H1 (cell line): ENCODE measurements at regions not wholly inside any gene's neighbourhood (a gene's known extent, or its start where the extent isn't known, plus 50 kb on each side); places are given as distances from the start of the nearest gene placed in this dataset.

Experiments used
- CTCF ChIA-PET: fragments of 300-600 bp; sonication (Branson Sonifier 250); formaldehyde crosslinking; loops from one replicate; lab custom pipeline; 2021; ENCODE audit not compliant: partially characterized antibody; lab: Charles Lee
- POLR2A ChIA-PET: fragments of 300-600 bp; sonication (Branson Sonifier 250); formaldehyde crosslinking; loops from one replicate; lab custom pipeline; 2021; ENCODE audit warnings: inconsistent platforms; ENCODE audit not compliant: partially characterized antibody; lab: Charles Lee
- DNase-seq, 2 experiments: peaks; one replicate each; pipeline versions ENCODE4 v3.0.0 to v3.0.0-alpha.2; 2010 to 2022; ENCODE audit warnings: low spot score in 2 of 2, low read depth in 1 of 2, mixed read lengths in 1 of 2
- FAIRE-seq: peaks from 2 replicates; lab custom pipeline; 2011; peaks lifted over from hg19 to GRCh38; lab: Jason Lieb, UNC
- H2AFZ ChIP-seq: 2 replicates; pipeline ENCODE4 v1.8.1; 2012; ENCODE audit warnings: low read length, inconsistent platforms
- H2AK5ac ChIP-seq: 2 replicates; pipeline ENCODE4 v1.6.1; 2013; ENCODE audit warnings: low read depth, low read length
- H2BK120ac ChIP-seq: replicated peaks from 2 replicates; pipeline ENCODE3; 2013; ENCODE audit warnings: low read depth, low read length, inconsistent platforms
- H2BK12ac ChIP-seq: 2 replicates; pipeline ENCODE4 v1.6.1; 2013; ENCODE audit warnings: low read depth, low read length
- H2BK15ac ChIP-seq: 2 replicates; pipeline ENCODE4 v1.6.1; 2013; ENCODE audit warnings: low read length
- H2BK20ac ChIP-seq: 2 replicates; pipeline ENCODE4 v1.6.1; 2013; ENCODE audit warnings: low read length
- H2BK5ac ChIP-seq: 2 replicates; pipeline ENCODE4 v1.6.1; 2013; ENCODE audit warnings: low read depth, low read length
- H3K14ac ChIP-seq: 2 replicates; pipeline ENCODE4 v1.6.1; 2013; ENCODE audit warnings: inconsistent platforms; ENCODE audit not compliant: insufficient read length
- H3K18ac ChIP-seq: 2 replicates; pipeline ENCODE4 v1.6.1; 2013; ENCODE audit warnings: low read length; ENCODE audit errors: extremely low read depth
- H3K23ac ChIP-seq: 2 replicates; pipeline ENCODE4 v1.6.1; 2013; ENCODE audit warnings: inconsistent platforms; ENCODE audit not compliant: insufficient read length
- H3K23me2 ChIP-seq: 2 replicates; pipeline ENCODE4 v1.6.1; 2013; ENCODE audit warnings: low read depth, low read length
- H3K27ac ChIP-seq: 2 replicates; pipeline ENCODE4 v1.6.1; 2011; ENCODE audit warnings: low read depth, low read length, inconsistent platforms
- H3K27me3 ChIP-seq, 4 experiments: replicated peaks in 1 of 4; 1 replicate in 1 of 4; 2 replicates in 3 of 4; pipeline versions ENCODE4 v1.6.1 to v1.8.1; 2011 to 2013; ENCODE audit warnings: low read length in 3 of 4, mild to moderate bottlenecking in 3 of 4, inconsistent platforms in 2 of 4, mixed read lengths in 2 of 4, moderate library complexity in 1 of 4; ENCODE audit not compliant: control insufficient read depth in 3 of 4, insufficient read depth in 3 of 4; ENCODE audit errors: extremely low read depth in 1 of 4
- H3K36me3 ChIP-seq, 4 experiments: 2 replicates each; pipeline versions ENCODE4 v1.6.1 to v1.8.1; 2011 to 2013; ENCODE audit warnings: mild to moderate bottlenecking in 4 of 4, low read length in 3 of 4, moderate library complexity in 2 of 4, control low read depth in 1 of 4, inconsistent platforms in 1 of 4; ENCODE audit not compliant: insufficient read depth in 4 of 4, control insufficient read depth in 2 of 4
- H3K4ac ChIP-seq: replicated peaks from 2 replicates; pipeline ENCODE3; 2013; ENCODE audit warnings: low read length, low read depth, mixed read lengths, inconsistent platforms; ENCODE audit not compliant: insufficient read length
- H3K4me1 ChIP-seq, 4 experiments: replicated peaks in 1 of 4; 1 replicate in 1 of 4; 2 replicates in 3 of 4; pipeline versions ENCODE4 v1.6.1 to v1.8.1; 2011 to 2013; ENCODE audit warnings: low read length in 3 of 4, inconsistent platforms in 2 of 4, mixed read lengths in 1 of 4; ENCODE audit not compliant: insufficient read depth in 4 of 4, control insufficient read depth in 3 of 4
- H3K4me2 ChIP-seq, 2 experiments: 2 replicates each; pipeline versions ENCODE4 v1.6.1 to v1.8.1; 2011 to 2013; ENCODE audit warnings: low read depth in 2 of 2, low read length in 2 of 2, control low read depth in 1 of 2, inconsistent platforms in 1 of 2, mild to moderate bottlenecking in 1 of 2; ENCODE audit not compliant: insufficient read depth in 1 of 2
- H3K4me3 ChIP-seq, 4 experiments: fragments of 200-600, 300-600 bp in 1 of 4; sonication (generic), shearing (Covaris generic), sonication (Bioruptor Twin) in 1 of 4; 2 replicates each; pipeline versions ENCODE4 v1.5.1 to v1.8.1; 2011 to 2016; ENCODE audit warnings: low read length in 4 of 4, low read depth in 3 of 4, control low read depth in 2 of 4, inconsistent platforms in 2 of 4, mild to moderate bottlenecking in 2 of 4, mixed read lengths in 1 of 4, moderate library complexity in 1 of 4; ENCODE audit not compliant: insufficient read depth in 2 of 4; ENCODE audit errors: extremely low read depth in 1 of 4
- H3K56ac ChIP-seq: replicated peaks from 2 replicates; pipeline ENCODE3; 2013; ENCODE audit warnings: low read depth, mild to moderate bottlenecking, mixed read lengths, low read length, inconsistent platforms; ENCODE audit not compliant: insufficient read length
- H3K79me1 ChIP-seq: 2 replicates; pipeline ENCODE4 v1.6.1; 2013; ENCODE audit warnings: low read depth, low read length, control low read depth
- H3K79me2 ChIP-seq, 2 experiments: 2 replicates each; pipeline versions ENCODE4 v1.6.1 to v1.8.1; 2012 to 2013; ENCODE audit warnings: low read length in 2 of 2, mild to moderate bottlenecking in 2 of 2, inconsistent platforms in 1 of 2; ENCODE audit not compliant: insufficient read depth in 2 of 2, control insufficient read depth in 1 of 2
- H3K9ac ChIP-seq, 4 experiments: replicated peaks in 1 of 4; 1 replicate in 1 of 4; 2 replicates in 3 of 4; pipeline versions ENCODE4 v1.6.1 to v1.8.1; 2011 to 2013; ENCODE audit warnings: low read depth in 3 of 4, low read length in 3 of 4, control low read depth in 2 of 4, mild to moderate bottlenecking in 2 of 4, moderate library complexity in 2 of 4, inconsistent platforms in 1 of 4; ENCODE audit errors: extremely low read depth in 1 of 4
- H3K9me3 ChIP-seq, 2 experiments: 2 replicates each; pipeline versions ENCODE4 v1.6.1 to v1.8.1; 2012 to 2013; ENCODE audit warnings: mild to moderate bottlenecking in 2 of 2, moderate library complexity in 2 of 2, control low read depth in 1 of 2, inconsistent platforms in 1 of 2, low read depth in 1 of 2, low read length in 1 of 2, mixed read lengths in 1 of 2; ENCODE audit not compliant: insufficient read depth in 2 of 2
- H4K20me1 ChIP-seq, 2 experiments: replicated peaks in 1 of 2; 2 replicates each; pipeline versions ENCODE3 to v1.8.1; 2011 to 2013; ENCODE audit warnings: inconsistent platforms in 2 of 2, low read length in 2 of 2, mild to moderate bottlenecking in 1 of 2; ENCODE audit not compliant: insufficient read depth in 2 of 2, control insufficient read depth in 1 of 2
- H4K5ac ChIP-seq: 2 replicates; pipeline ENCODE4 v1.6.1; 2013; ENCODE audit warnings: low read length, low read depth, mixed read lengths, inconsistent platforms; ENCODE audit not compliant: insufficient read length
- H4K8ac ChIP-seq: 2 replicates; pipeline ENCODE4 v1.8.0; 2013; ENCODE audit warnings: mild to moderate bottlenecking, moderate library complexity, low read length, inconsistent platforms; ENCODE audit not compliant: insufficient read depth; ENCODE audit errors: extremely low read depth
- H4K91ac ChIP-seq: replicated peaks from 2 replicates; pipeline ENCODE3; 2013; ENCODE audit warnings: low read length, mixed read lengths, inconsistent platforms; ENCODE audit not compliant: insufficient read length
- BRCA1 ChIP-seq: IDR thresholded peaks from 2 replicates; pipeline ENCODE4 v1.6.1; 2012; ENCODE audit warnings: low read depth, low read length, improper control_type of control experiment
- CEBPB ChIP-seq: IDR thresholded peaks from 2 replicates; pipeline ENCODE4 v1.6.1; 2012; ENCODE audit warnings: low read depth, low read length
- CTCF ChIP-seq, 3 experiments: IDR thresholded peaks; 1 replicate in 2 of 3; 2 replicates in 1 of 3; pipeline versions ENCODE4 v1.5.1 to v1.6.1; 2011; ENCODE audit warnings: low read length in 3 of 3, mild to moderate bottlenecking in 3 of 3, inconsistent platforms in 2 of 3, low read depth in 1 of 3, moderate library complexity in 1 of 3; ENCODE audit not compliant: insufficient read depth in 1 of 3; ENCODE audit errors: control extremely low read depth in 1 of 3
- HDAC6 ChIP-seq: IDR thresholded peaks from one replicate; pipeline ENCODE4 v1.7.1; 2012; ENCODE audit warnings: low read depth, mild to moderate bottlenecking, inconsistent platforms, low read length, moderate library complexity
- MAX ChIP-seq: IDR thresholded peaks from 2 replicates; pipeline ENCODE4 v1.6.1; 2012; ENCODE audit warnings: inconsistent platforms
- RAD21 ChIP-seq, 2 experiments: IDR thresholded peaks in 1 of 2; conservative IDR thresholded peaks in 1 of 2; 2 replicates each; pipeline ENCODE4 v1.6.1; 2011; ENCODE audit warnings: low read depth in 2 of 2, low read length in 2 of 2, improper control_type of control experiment in 1 of 2, inconsistent platforms in 1 of 2, mild to moderate bottlenecking in 1 of 2, moderate library complexity in 1 of 2
- RBBP5 ChIP-seq: IDR thresholded peaks from 2 replicates; pipeline ENCODE4 v1.7.1; 2012; ENCODE audit warnings: low read depth, mild to moderate bottlenecking, inconsistent platforms, low read length, moderate library complexity, borderline replicate concordance
- SUZ12 ChIP-seq: fragments of 200-600 bp; sonication (generic); IDR thresholded peaks from 2 replicates; pipeline ENCODE4 v1.6.1; 2012; ENCODE audit warnings: mild to moderate bottlenecking, inconsistent platforms, low read length, moderate library complexity, mixed read lengths
- TCF12 ChIP-seq: IDR thresholded peaks from 2 replicates; pipeline ENCODE4 v1.6.1; 2011; ENCODE audit warnings: low read depth, mild to moderate bottlenecking, low read length
- USF2 ChIP-seq: IDR thresholded peaks from 2 replicates; pipeline ENCODE4 v1.6.1; 2011; ENCODE audit warnings: low read length, improper control_type of control experiment
- WGBS, 2 experiments: shearing (Covaris generic) in 1 of 2; methylation state at CpG; one replicate each; pipeline versions ENCODE4 v1.1.6 to v1.1.7; 2013 to 2015; ENCODE audit warnings: low lambda C conversion rate in 2 of 2, mixed read lengths in 2 of 2, inconsistent platforms in 1 of 2, low coverage in 1 of 2, missing lambda C conversion rate in 1 of 2; ENCODE audit not compliant: insufficient replicate concordance in 2 of 2, insufficient coverage in 1 of 2, insufficient read length in 1 of 2; ENCODE audit errors: extremely low coverage in 1 of 2, missing lambda C conversion rate in 1 of 2; 5-methylcytosine and 5-hydroxymethylcytosine counted together

DNA sequence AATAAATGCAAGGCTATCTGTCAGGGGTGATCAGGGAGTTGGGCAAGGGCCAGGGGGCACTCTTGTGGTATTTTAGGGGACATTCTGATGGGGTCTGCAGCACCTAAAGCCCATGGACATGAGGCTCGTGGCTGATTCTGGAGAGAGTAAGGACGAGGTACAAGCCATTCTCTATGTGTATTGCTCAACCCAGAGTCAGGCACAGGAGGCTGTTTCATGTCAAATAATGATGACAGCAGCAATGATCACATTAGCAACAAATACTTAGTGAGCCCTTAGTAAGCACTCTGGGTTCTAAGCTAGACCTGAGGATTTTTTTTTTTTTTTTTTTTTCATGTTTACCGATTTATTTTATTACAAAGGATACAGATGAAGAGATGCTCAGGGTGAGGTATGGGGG lies 83.5 kb upstream of the THY1 start:
- Histone ChIP-seq H4K20me1 (peaks cover 0 to 2% of the 10 kb centered on the region in 2 experiments), H2AFZ (no peak overlapping the region), H3K79me1 (no peaks in the 10 kb centered on the region), H2AK5ac (0 out of 2 replicates have a peak overlapping the region, but pooled peaks have one; percentile 65), H3K27me3 (no peaks in the 10 kb centered on the region), H4K8ac (no peak overlapping the region), H3K9ac (no peak overlapping the region), H3K36me3 (no peaks in the 10 kb centered on the region), H3K79me2 (no peaks in the 10 kb centered on the region), H3K9me3 (no peaks in the 10 kb centered on the region; a peak in 1 of 4 replicates), H4K5ac (no peak overlapping the region), H3K23ac (no peak overlapping the region), H4K91ac (no peak overlapping the region), H2BK120ac (no peak overlapping the region), H3K27ac (no peak overlapping the region), H3K56ac (no peak overlapping the region), H3K18ac (no peak overlapping the region), H3K4me2 (no peak overlapping the region), H3K23me2 (peaks cover 2% of the 10 kb centered on the region; the same call in 1 of the 2 replicates), H2BK5ac (no peak overlapping the region), H2BK20ac (no peak overlapping the region), H3K4me3 (no peak overlapping the region), H3K4ac (no peak overlapping the region), H3K4me1 (peaks cover 0 to 6% (median 2%) of the 10 kb centered on the region in 4 experiments; a peak in 2 of 7 replicates), H3K14ac (no peak overlapping the region), H2BK12ac (no peak overlapping the region), H2BK15ac (no peak overlapping the region)
- no peak for DNase-seq
- POLR2A ChIA-PET = no interaction called here
- peak; percentile 13 for FAIRE-seq
- CTCF ChIA-PET = interaction anchor here (1.6 to 7.6 kb wide), 3 partner anchors 17 to 606 kb away, joined by 3 to 49 read pairs (median 6); no protein-coding TSS in a partner anchor
- WGBS, 2 experiments = 38% methylated on average over 3 of the region's 3 CpGs; no CpG with 5 or more reads in 1 of the 2 experiments
- TF ChIP-seq RBBP5 = no peak
- TF ChIP-seq MAX = no peak
- no peak for TF ChIP-seq TCF12
- no peak for TF ChIP-seq USF2
- no peak for TF ChIP-seq SUZ12
- no peak for TF ChIP-seq BRCA1
- TF ChIP-seq RAD21 (IDR thresholded peaks at IDR 0.05 in 1 of 2, conservative IDR thresholded peaks at IDR 0.05 in 1 of 2; ENCODE audit: low read depth in 2 of 2, low read length in 2 of 2) = no peak
- TF ChIP-seq CEBPB = no peak
- no peak for TF ChIP-seq HDAC6
- no peak for TF ChIP-seq CTCF (IDR thresholded peaks at IDR 0.05; ENCODE audit: control extremely low read depth in 1 of 3, insufficient read depth in 1 of 3, low read depth in 1 of 3, low read length in 3 of 3)
